Parathyroid adenoma (tissue), 2 donors: ENCODE measurements at regions not wholly inside any gene's neighbourhood (a gene's known extent, or its start where the extent isn't known, plus 50 kb on each side); places are given as distances from the start of the nearest gene placed in this dataset.

Experiments
- H2AFZ ChIP-seq: fragments of 300-600 bp; sonication (generic); one replicate; pipeline ENCODE4 v1.7.0; 2017; ENCODE audit warnings: antibody characterized with exemption, mild to moderate bottlenecking
- H3K27ac ChIP-seq: fragments of 300-600 bp; sonication (generic); one replicate; pipeline ENCODE4 v1.7.0; 2017
- H3K27me3 ChIP-seq: fragments of 300-600 bp; sonication (generic); one replicate; pipeline ENCODE4 v1.7.0; 2017; ENCODE audit warnings: low read length; ENCODE audit not compliant: control insufficient read depth, insufficient read depth
- H3K36me3 ChIP-seq: fragments of 300-600 bp; sonication (generic); one replicate; pipeline ENCODE4 v1.7.0; 2017; ENCODE audit warnings: low read length; ENCODE audit not compliant: control insufficient read depth, insufficient read depth
- H3K4me1 ChIP-seq: fragments of 300-600 bp; sonication (generic); one replicate; pipeline ENCODE4 v1.7.0; 2017; ENCODE audit warnings: control low read depth
- H3K4me2 ChIP-seq: fragments of 300-600 bp; sonication (generic); one replicate; pipeline ENCODE4 v1.7.0; 2017; ENCODE audit warnings: low read length
- H3K4me3 ChIP-seq: fragments of 300-600 bp; sonication (generic); one replicate; pipeline ENCODE4 v1.7.0; 2017; ENCODE audit warnings: low read depth, low read length
- H3K79me2 ChIP-seq: fragments of 300-600 bp; sonication (generic); one replicate; pipeline ENCODE4 v1.7.0; 2017; ENCODE audit warnings: control low read depth
- H3K9ac ChIP-seq: fragments of 300-600 bp; sonication (generic); one replicate; pipeline ENCODE4 v1.7.0; 2017; ENCODE audit warnings: mild to moderate bottlenecking
- H3K9me3 ChIP-seq: fragments of 300-600 bp; sonication (generic); one replicate; pipeline ENCODE4 v1.7.0; 2017; ENCODE audit warnings: low read length; ENCODE audit not compliant: control insufficient read depth
- CTCF ChIP-seq: fragments of 300-600 bp; sonication (generic); IDR thresholded peaks from one replicate; pipeline ENCODE4 v1.7.0; 2017; ENCODE audit warnings: antibody characterized with exemption, mild to moderate bottlenecking
- donor health status: primary hyperparathyroidism.

DNA sequence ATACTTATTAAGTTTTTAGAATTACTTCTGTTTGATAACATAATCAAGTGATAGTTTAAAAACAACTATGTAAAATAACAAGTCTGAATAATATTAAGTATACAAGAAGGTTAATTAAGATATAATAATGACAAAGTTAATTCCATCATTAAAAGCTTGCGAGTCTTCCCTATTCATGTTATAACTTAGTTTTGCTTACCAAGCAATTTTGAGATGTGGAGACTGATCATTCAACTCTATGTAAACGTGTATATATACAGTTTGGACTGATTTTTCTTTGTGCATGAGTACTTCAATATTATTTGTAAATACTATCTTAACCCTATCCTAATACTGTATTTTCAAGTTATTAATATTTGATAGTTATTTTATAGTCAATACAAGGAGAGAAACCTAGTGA, 870.9 kb downstream of the GBE1 start:
- no peaks in the 10 kb centered on the region for H3K36me3 ChIP-seq
- no peak for TF ChIP-seq CTCF
- H3K4me3 ChIP-seq: no peak overlapping the region
- H3K4me2 ChIP-seq: no peak overlapping the region
- no peaks in the 10 kb centered on the region for H3K4me1 ChIP-seq
- H3K27ac ChIP-seq: no peak overlapping the region
- H3K9me3 ChIP-seq: no peaks in the 10 kb centered on the region
- no peaks in the 10 kb centered on the region for H3K79me2 ChIP-seq
- H3K27me3 ChIP-seq: no peaks in the 10 kb centered on the region
- H3K9ac ChIP-seq: no peak overlapping the region
- H2AFZ ChIP-seq: no peak overlapping the region

- Histone ChIP-seq H3K4me2 (no peak overlapping the region), H3K9me3 (no peaks in the 10 kb centered on the region), H3K4me3 (no peak overlapping the region), H3K9ac (no peak overlapping the region), H3K4me1 (no peaks in the 10 kb centered on the region), H3K79me2 (no peaks in the 10 kb centered on the region), H3K36me3 (no peaks in the 10 kb centered on the region), H2AFZ (no peak overlapping the region), H3K27ac (no peak overlapping the region), H3K27me3 (no peaks in the 10 kb centered on the region)
- no peak for TF ChIP-seq CTCF
Observed at GRCh38 chr3:80889535-80889934, 871.9 kb downstream of the GBE1 start.

GRCh38 chr3:80870476-80871041, 890.9 kb downstream of the GBE1 start:
- no peak for TF ChIP-seq CTCF
- Histone ChIP-seq H3K27me3 (no peaks in the 10 kb centered on the region), H3K9me3 (no peaks in the 10 kb centered on the region), H2AFZ (no peak overlapping the region), H3K27ac (no peak overlapping the region), H3K79me2 (no peaks in the 10 kb centered on the region), H3K36me3 (no peaks in the 10 kb centered on the region), H3K9ac (no peak overlapping the region), H3K4me2 (no peak overlapping the region), H3K4me3 (no peak overlapping the region), H3K4me1 (no peaks in the 10 kb centered on the region)

DNA sequence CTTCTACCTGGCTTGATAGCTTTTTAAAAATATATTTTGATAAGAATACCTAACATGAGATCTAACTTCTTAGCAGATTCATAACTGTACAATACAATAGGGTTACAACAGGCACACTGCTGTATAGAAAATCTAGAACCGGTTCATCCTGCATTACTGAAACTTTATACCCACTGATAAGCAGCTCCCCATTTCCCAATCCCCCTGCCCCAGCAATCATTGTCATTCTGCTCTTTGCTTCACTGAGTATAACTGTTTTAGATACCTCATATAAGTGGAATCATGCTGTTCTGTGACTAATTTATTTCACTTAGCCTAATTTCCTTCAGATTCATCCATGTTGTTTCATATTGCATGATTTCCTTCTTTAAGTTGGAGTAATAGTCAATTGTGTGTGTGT, 906.0 kb downstream of the GBE1 start:
- Histone ChIP-seq H3K9ac (no peak overlapping the region), H2AFZ (no peak overlapping the region), H3K27me3 (no peaks in the 10 kb centered on the region), H3K9me3 (no peaks in the 10 kb centered on the region), H3K36me3 (no peaks in the 10 kb centered on the region), H3K27ac (no peak overlapping the region), H3K4me1 (no peaks in the 10 kb centered on the region), H3K4me3 (no peak overlapping the region), H3K4me2 (no peak overlapping the region), H3K79me2 (no peaks in the 10 kb centered on the region)
- no peak for TF ChIP-seq CTCF

- Histone ChIP-seq H3K27ac (no peak overlapping the region), H3K4me2 (no peak overlapping the region), H2AFZ (no peak overlapping the region), H3K4me1 (no peaks in the 10 kb centered on the region), H3K27me3 (no peaks in the 10 kb centered on the region), H3K9me3 (no peaks in the 10 kb centered on the region), H3K4me3 (no peak overlapping the region), H3K79me2 (no peaks in the 10 kb centered on the region), H3K36me3 (no peaks in the 10 kb centered on the region), H3K9ac (no peak overlapping the region)
- TF ChIP-seq CTCF: no peak
Observed at GRCh38 chr3:80836395-80836794, 925.0 kb downstream of the GBE1 start.
